ENCODE measurements at regions not wholly inside any gene's neighbourhood (a gene's known extent, or its start where the extent isn't known, plus 50 kb on each side); places are given as distances from the start of the nearest gene placed in this dataset.

GRCh38 chrX:98114021-98114420 lies 1230.3 kb downstream of the RPA4 start (continued):
- TF ChIP-seq E2F6 (IDR thresholded peaks at IDR 0.05) (no peak), USF2 (IDR thresholded peaks at IDR 0.05; ENCODE audit: low read length) (no peak)
